Loucy (cell line): ENCODE measurements at regions not wholly inside any gene's neighbourhood (a gene's known extent, or its start where the extent isn't known, plus 50 kb on each side); places are given as distances from the start of the nearest gene placed in this dataset.

Experiments
- H2AFZ ChIP-seq: fragments of 200-600 bp; sonication (generic); 2 replicates; pipeline ENCODE4 v1.6.0; 2016; ENCODE audit warnings: antibody characterized with exemption, mild to moderate bottlenecking, low read length, moderate library complexity
- H3F3A ChIP-seq: fragments of 200-600 bp; 2 replicates; pipeline ENCODE4 v1.6.0; 2016; ENCODE audit warnings: antibody characterized with exemption, low read depth, mild to moderate bottlenecking
- H3K27me3 ChIP-seq: fragments of 200-600 bp; sonication (generic); 2 replicates; pipeline ENCODE4 v1.6.1; 2014; ENCODE audit warnings: low read length, mild to moderate bottlenecking; ENCODE audit not compliant: insufficient read depth, poor library complexity, severe bottlenecking
- H3K36me3 ChIP-seq: fragments of 200-600 bp; sonication (generic); 2 replicates; pipeline ENCODE4 v1.6.1; 2016; ENCODE audit warnings: low read length; ENCODE audit not compliant: insufficient read depth
- H3K4me1 ChIP-seq: fragments of 200-600 bp; sonication (generic); 2 replicates; pipeline ENCODE4 v1.5.1; 2014; ENCODE audit warnings: low read length, mild to moderate bottlenecking; ENCODE audit not compliant: insufficient read depth, poor library complexity, severe bottlenecking
- H3K4me2 ChIP-seq: fragments of 200-600 bp; sonication (generic); 2 replicates; pipeline ENCODE4 v1.6.0; 2014; ENCODE audit warnings: antibody characterized with exemption, low read length, low read depth, mild to moderate bottlenecking; ENCODE audit not compliant: poor library complexity, severe bottlenecking
- H3K4me3 ChIP-seq: fragments of 200-600 bp; sonication (generic); 2 replicates; pipeline ENCODE4 v1.5.1; 2014; ENCODE audit warnings: low read length, mild to moderate bottlenecking, mixed read lengths; ENCODE audit not compliant: poor library complexity, severe bottlenecking
- H3K79me2 ChIP-seq: fragments of 200-600 bp; sonication (generic); 2 replicates; pipeline ENCODE4 v1.6.1; 2014; ENCODE audit warnings: low read length; ENCODE audit not compliant: insufficient read depth
- H3K9ac ChIP-seq: fragments of 200-600 bp; sonication (generic); 2 replicates; pipeline ENCODE4 v1.6.0; 2014; ENCODE audit warnings: mild to moderate bottlenecking, low read depth, low read length, moderate library complexity; ENCODE audit not compliant: poor library complexity, severe bottlenecking
- H3K9me2 ChIP-seq: fragments of 200-600 bp; sonication (generic); replicated peaks from 2 replicates; pipeline ENCODE4 v1.6.1; 2016; ENCODE audit warnings: low read depth, low read length, mixed read lengths
- H3K9me3 ChIP-seq: fragments of 200-600 bp; sonication (generic); 2 replicates; pipeline ENCODE4 v1.6.1; 2014; ENCODE audit warnings: mild to moderate bottlenecking, antibody characterized with exemption, low read length, low read depth; ENCODE audit not compliant: insufficient read depth
- H4K20me1 ChIP-seq: fragments of 200-600 bp; sonication (generic); 2 replicates; pipeline ENCODE4 v1.6.0; 2014; ENCODE audit warnings: antibody characterized with exemption, low read length, mild to moderate bottlenecking; ENCODE audit not compliant: insufficient read depth, poor library complexity, severe bottlenecking
- CTCF ChIP-seq: fragments of 200-600 bp; sonication (generic); conservative IDR thresholded peaks from 2 replicates; pipeline ENCODE4 v1.5.1; 2014; ENCODE audit warnings: mild to moderate bottlenecking, antibody characterized with exemption, low read length
- EZH2phosphoT487 ChIP-seq: fragments of 200-600 bp; IDR thresholded peaks from 2 replicates; pipeline ENCODE4 v1.6.1; 2018; ENCODE audit warnings: antibody characterized with exemption, mild to moderate bottlenecking, moderate library complexity, borderline replicate concordance

GRCh38 chr2:59744436-59744835 is 809.0 kb downstream of the BCL11A start:
- Histone ChIP-seq H2AFZ (no peak overlapping the region), H4K20me1 (no peaks in the 10 kb centered on the region), H3K79me2 (no peaks in the 10 kb centered on the region), H3K9ac (no peak overlapping the region), H3K4me2 (no peak overlapping the region), H3K27me3 (no peaks in the 10 kb centered on the region), H3K4me3 (no peak overlapping the region), H3K4me1 (no peaks in the 10 kb centered on the region), H3K36me3 (no peaks in the 10 kb centered on the region), H3K9me3 (no peaks in the 10 kb centered on the region), H3K9me2 (0 out of 2 replicates have a peak, but pooled peaks cover 5% of the 10 kb centered on the region), H3F3A (no peaks in the 10 kb centered on the region)
- TF ChIP-seq EZH2phosphoT487, result no peak
- no peak for TF ChIP-seq CTCF

- no peaks in the 10 kb centered on the region for H3K36me3 ChIP-seq
- H3K9me2 ChIP-seq, result 0 out of 2 replicates have a peak, but pooled peaks cover 8% of the 10 kb centered on the region
Measured at GRCh38 chr2:59741840-59742239, 811.6 kb downstream of the BCL11A start.

GRCh38 chr2:59739166-59739565 is 814.3 kb downstream of the BCL11A start:
- Histone ChIP-seq H3K4me2 (no peak overlapping the region), H3K9ac (no peak overlapping the region), H3K36me3 (no peaks in the 10 kb centered on the region), H3K79me2 (no peaks in the 10 kb centered on the region), H3K9me2 (0 out of 2 replicates have a peak, but pooled peaks cover 4% of the 10 kb centered on the region), H4K20me1 (no peaks in the 10 kb centered on the region), H3K4me3 (no peak overlapping the region), H2AFZ (no peak overlapping the region), H3K9me3 (no peaks in the 10 kb centered on the region), H3K4me1 (no peaks in the 10 kb centered on the region), H3K27me3 (no peaks in the 10 kb centered on the region), H3F3A (no peaks in the 10 kb centered on the region)
- TF ChIP-seq CTCF (no peak), EZH2phosphoT487 (no peak)

More at GRCh38 chr2:59741840-59742239, 811.6 kb downstream of the BCL11A start:
- no peaks in the 10 kb centered on the region for H3K27me3 ChIP-seq
- no peak overlapping the region for H3K4me3 ChIP-seq
- no peaks in the 10 kb centered on the region for H3K4me1 ChIP-seq
- H2AFZ ChIP-seq, result no peak overlapping the region
- H3K4me2 ChIP-seq, result no peak overlapping the region
- no peaks in the 10 kb centered on the region for H3K9me3 ChIP-seq
- TF ChIP-seq EZH2phosphoT487, result no peak
- TF ChIP-seq CTCF, result no peak
- no peaks in the 10 kb centered on the region for H3F3A ChIP-seq
- H4K20me1 ChIP-seq, result no peaks in the 10 kb centered on the region
- no peak overlapping the region for H3K9ac ChIP-seq
- H3K79me2 ChIP-seq, result no peaks in the 10 kb centered on the region
